H1 (cell line): ENCODE measurements at regions not wholly inside any gene's neighbourhood (a gene's known extent, or its start where the extent isn't known, plus 50 kb on each side); places are given as distances from the start of the nearest gene placed in this dataset.

ENCODE experiments used
- CTCF ChIA-PET: fragments of 300-600 bp; sonication (Branson Sonifier 250); formaldehyde crosslinking; loops from one replicate; lab custom pipeline; 2021; ENCODE audit not compliant: partially characterized antibody; lab: Charles Lee
- POLR2A ChIA-PET: fragments of 300-600 bp; sonication (Branson Sonifier 250); formaldehyde crosslinking; loops from one replicate; lab custom pipeline; 2021; ENCODE audit warnings: inconsistent platforms; ENCODE audit not compliant: partially characterized antibody; lab: Charles Lee
- DNase-seq, 2 experiments: peaks; one replicate each; pipeline versions ENCODE4 v3.0.0 to v3.0.0-alpha.2; 2010 to 2022; ENCODE audit warnings: low spot score in 2 of 2, low read depth in 1 of 2, mixed read lengths in 1 of 2
- FAIRE-seq: peaks from 2 replicates; lab custom pipeline; 2011; peaks lifted over from hg19 to GRCh38; lab: Jason Lieb, UNC
- H2AFZ ChIP-seq: 2 replicates; pipeline ENCODE4 v1.8.1; 2012; ENCODE audit warnings: low read length, inconsistent platforms
- H2AK5ac ChIP-seq: 2 replicates; pipeline ENCODE4 v1.6.1; 2013; ENCODE audit warnings: low read depth, low read length
- H2BK120ac ChIP-seq: replicated peaks from 2 replicates; pipeline ENCODE3; 2013; ENCODE audit warnings: low read depth, low read length, inconsistent platforms
- H2BK12ac ChIP-seq: 2 replicates; pipeline ENCODE4 v1.6.1; 2013; ENCODE audit warnings: low read depth, low read length
- H2BK15ac ChIP-seq: 2 replicates; pipeline ENCODE4 v1.6.1; 2013; ENCODE audit warnings: low read length
- H2BK20ac ChIP-seq: 2 replicates; pipeline ENCODE4 v1.6.1; 2013; ENCODE audit warnings: low read length
- H2BK5ac ChIP-seq: 2 replicates; pipeline ENCODE4 v1.6.1; 2013; ENCODE audit warnings: low read depth, low read length
- H3K14ac ChIP-seq: 2 replicates; pipeline ENCODE4 v1.6.1; 2013; ENCODE audit warnings: inconsistent platforms; ENCODE audit not compliant: insufficient read length
- H3K18ac ChIP-seq: 2 replicates; pipeline ENCODE4 v1.6.1; 2013; ENCODE audit warnings: low read length; ENCODE audit errors: extremely low read depth
- H3K23ac ChIP-seq: 2 replicates; pipeline ENCODE4 v1.6.1; 2013; ENCODE audit warnings: inconsistent platforms; ENCODE audit not compliant: insufficient read length
- H3K23me2 ChIP-seq: 2 replicates; pipeline ENCODE4 v1.6.1; 2013; ENCODE audit warnings: low read depth, low read length
- H3K27ac ChIP-seq: 2 replicates; pipeline ENCODE4 v1.6.1; 2011; ENCODE audit warnings: low read depth, low read length, inconsistent platforms
- H3K27me3 ChIP-seq, 4 experiments: replicated peaks in 1 of 4; 1 replicate in 1 of 4; 2 replicates in 3 of 4; pipeline versions ENCODE4 v1.6.1 to v1.8.1; 2011 to 2013; ENCODE audit warnings: low read length in 3 of 4, mild to moderate bottlenecking in 3 of 4, inconsistent platforms in 2 of 4, mixed read lengths in 2 of 4, moderate library complexity in 1 of 4; ENCODE audit not compliant: control insufficient read depth in 3 of 4, insufficient read depth in 3 of 4; ENCODE audit errors: extremely low read depth in 1 of 4
- H3K36me3 ChIP-seq, 4 experiments: 2 replicates each; pipeline versions ENCODE4 v1.6.1 to v1.8.1; 2011 to 2013; ENCODE audit warnings: mild to moderate bottlenecking in 4 of 4, low read length in 3 of 4, moderate library complexity in 2 of 4, control low read depth in 1 of 4, inconsistent platforms in 1 of 4; ENCODE audit not compliant: insufficient read depth in 4 of 4, control insufficient read depth in 2 of 4
- H3K4ac ChIP-seq: replicated peaks from 2 replicates; pipeline ENCODE3; 2013; ENCODE audit warnings: low read length, low read depth, mixed read lengths, inconsistent platforms; ENCODE audit not compliant: insufficient read length
- H3K4me1 ChIP-seq, 4 experiments: replicated peaks in 1 of 4; 1 replicate in 1 of 4; 2 replicates in 3 of 4; pipeline versions ENCODE4 v1.6.1 to v1.8.1; 2011 to 2013; ENCODE audit warnings: low read length in 3 of 4, inconsistent platforms in 2 of 4, mixed read lengths in 1 of 4; ENCODE audit not compliant: insufficient read depth in 4 of 4, control insufficient read depth in 3 of 4
- H3K4me2 ChIP-seq, 2 experiments: 2 replicates each; pipeline versions ENCODE4 v1.6.1 to v1.8.1; 2011 to 2013; ENCODE audit warnings: low read depth in 2 of 2, low read length in 2 of 2, control low read depth in 1 of 2, inconsistent platforms in 1 of 2, mild to moderate bottlenecking in 1 of 2; ENCODE audit not compliant: insufficient read depth in 1 of 2
- H3K4me3 ChIP-seq, 4 experiments: fragments of 200-600, 300-600 bp in 1 of 4; sonication (generic), shearing (Covaris generic), sonication (Bioruptor Twin) in 1 of 4; 2 replicates each; pipeline versions ENCODE4 v1.5.1 to v1.8.1; 2011 to 2016; ENCODE audit warnings: low read length in 4 of 4, low read depth in 3 of 4, control low read depth in 2 of 4, inconsistent platforms in 2 of 4, mild to moderate bottlenecking in 2 of 4, mixed read lengths in 1 of 4, moderate library complexity in 1 of 4; ENCODE audit not compliant: insufficient read depth in 2 of 4; ENCODE audit errors: extremely low read depth in 1 of 4
- H3K56ac ChIP-seq: replicated peaks from 2 replicates; pipeline ENCODE3; 2013; ENCODE audit warnings: low read depth, mild to moderate bottlenecking, mixed read lengths, low read length, inconsistent platforms; ENCODE audit not compliant: insufficient read length
- H3K79me1 ChIP-seq: 2 replicates; pipeline ENCODE4 v1.6.1; 2013; ENCODE audit warnings: low read depth, low read length, control low read depth
- H3K79me2 ChIP-seq, 2 experiments: 2 replicates each; pipeline versions ENCODE4 v1.6.1 to v1.8.1; 2012 to 2013; ENCODE audit warnings: low read length in 2 of 2, mild to moderate bottlenecking in 2 of 2, inconsistent platforms in 1 of 2; ENCODE audit not compliant: insufficient read depth in 2 of 2, control insufficient read depth in 1 of 2
- H3K9ac ChIP-seq, 4 experiments: replicated peaks in 1 of 4; 1 replicate in 1 of 4; 2 replicates in 3 of 4; pipeline versions ENCODE4 v1.6.1 to v1.8.1; 2011 to 2013; ENCODE audit warnings: low read depth in 3 of 4, low read length in 3 of 4, control low read depth in 2 of 4, mild to moderate bottlenecking in 2 of 4, moderate library complexity in 2 of 4, inconsistent platforms in 1 of 4; ENCODE audit errors: extremely low read depth in 1 of 4
- H3K9me3 ChIP-seq, 2 experiments: 2 replicates each; pipeline versions ENCODE4 v1.6.1 to v1.8.1; 2012 to 2013; ENCODE audit warnings: mild to moderate bottlenecking in 2 of 2, moderate library complexity in 2 of 2, control low read depth in 1 of 2, inconsistent platforms in 1 of 2, low read depth in 1 of 2, low read length in 1 of 2, mixed read lengths in 1 of 2; ENCODE audit not compliant: insufficient read depth in 2 of 2
- H4K20me1 ChIP-seq, 2 experiments: replicated peaks in 1 of 2; 2 replicates each; pipeline versions ENCODE3 to v1.8.1; 2011 to 2013; ENCODE audit warnings: inconsistent platforms in 2 of 2, low read length in 2 of 2, mild to moderate bottlenecking in 1 of 2; ENCODE audit not compliant: insufficient read depth in 2 of 2, control insufficient read depth in 1 of 2
- H4K5ac ChIP-seq: 2 replicates; pipeline ENCODE4 v1.6.1; 2013; ENCODE audit warnings: low read length, low read depth, mixed read lengths, inconsistent platforms; ENCODE audit not compliant: insufficient read length
- H4K8ac ChIP-seq: 2 replicates; pipeline ENCODE4 v1.8.0; 2013; ENCODE audit warnings: mild to moderate bottlenecking, moderate library complexity, low read length, inconsistent platforms; ENCODE audit not compliant: insufficient read depth; ENCODE audit errors: extremely low read depth
- H4K91ac ChIP-seq: replicated peaks from 2 replicates; pipeline ENCODE3; 2013; ENCODE audit warnings: low read length, mixed read lengths, inconsistent platforms; ENCODE audit not compliant: insufficient read length
- ASH2L ChIP-seq: fragments of 200-600, 300-600 bp; sonication (generic); IDR thresholded peaks from one replicate; pipeline ENCODE4 v1.7.1; 2017; ENCODE audit warnings: low read length
- CEBPB ChIP-seq: IDR thresholded peaks from 2 replicates; pipeline ENCODE4 v1.6.1; 2012; ENCODE audit warnings: low read depth, low read length
- EP300 ChIP-seq, 2 experiments: IDR thresholded peaks; 1 replicate in 1 of 2; 2 replicates in 1 of 2; pipeline ENCODE4 v1.6.1; 2011 to 2012; ENCODE audit warnings: low read depth in 2 of 2, low read length in 2 of 2, mild to moderate bottlenecking in 2 of 2, borderline replicate concordance in 1 of 2, inconsistent platforms in 1 of 2, moderate library complexity in 1 of 2
- EZH2 ChIP-seq: fragments of 200-600 bp; sonication (generic); IDR thresholded peaks from 2 replicates; pipeline ENCODE4 v1.7.1; 2012; ENCODE audit warnings: low read depth, mild to moderate bottlenecking, moderate library complexity, low read length, inconsistent platforms; ENCODE audit not compliant: severe bottlenecking
- GABPA ChIP-seq: IDR thresholded peaks from 2 replicates; pipeline ENCODE4 v1.6.1; 2011; ENCODE audit warnings: mild to moderate bottlenecking, low read length, moderate library complexity, borderline replicate concordance; ENCODE audit not compliant: insufficient read depth
- JUN ChIP-seq: IDR thresholded peaks from 2 replicates; pipeline ENCODE4 v1.6.1; 2011; ENCODE audit warnings: low read depth, mild to moderate bottlenecking, improper control_type of control experiment, low read length
- JUND ChIP-seq: IDR thresholded peaks from 2 replicates; pipeline ENCODE4 v1.6.1; 2011; ENCODE audit warnings: mild to moderate bottlenecking, improper control_type of control experiment, low read length
- POLR2AphosphoS5 ChIP-seq: IDR thresholded peaks from 2 replicates; pipeline ENCODE4 v1.6.1; 2011; ENCODE audit warnings: low read depth, low read length
- SP4 ChIP-seq: IDR thresholded peaks from 2 replicates; pipeline ENCODE4 v1.6.1; 2012; ENCODE audit warnings: low read length, inconsistent platforms
- TAF1 ChIP-seq: IDR thresholded peaks from 2 replicates; pipeline ENCODE4 v1.6.1; 2011; ENCODE audit warnings: mild to moderate bottlenecking, low read depth, low read length
- TAF7 ChIP-seq: optimal IDR thresholded peaks from 2 replicates; pipeline ENCODE3; 2011; ENCODE audit warnings: low read depth, mild to moderate bottlenecking, inconsistent platforms, low read length, moderate library complexity, borderline replicate concordance
- YY1 ChIP-seq: IDR thresholded peaks from 2 replicates; pipeline ENCODE4 v1.6.1; 2011; ENCODE audit warnings: low read depth, mild to moderate bottlenecking, low read length
- WGBS, 2 experiments: shearing (Covaris generic) in 1 of 2; methylation state at CpG; one replicate each; pipeline versions ENCODE4 v1.1.6 to v1.1.7; 2013 to 2015; ENCODE audit warnings: low lambda C conversion rate in 2 of 2, mixed read lengths in 2 of 2, inconsistent platforms in 1 of 2, low coverage in 1 of 2, missing lambda C conversion rate in 1 of 2; ENCODE audit not compliant: insufficient replicate concordance in 2 of 2, insufficient coverage in 1 of 2, insufficient read length in 1 of 2; ENCODE audit errors: extremely low coverage in 1 of 2, missing lambda C conversion rate in 1 of 2; 5-methylcytosine and 5-hydroxymethylcytosine counted together
- TF ChIP-seq, protein P1 (sequence below): IDR thresholded peaks from 2 replicates; pipeline ENCODE4 v1.6.1; 2011; ENCODE audit warnings: low read length, improper control_type of control experiment
- TF ChIP-seq, protein P2 (sequence below): IDR thresholded peaks from 2 replicates; pipeline ENCODE4 v1.6.1; 2012; ENCODE audit warnings: inconsistent platforms

DNA sequence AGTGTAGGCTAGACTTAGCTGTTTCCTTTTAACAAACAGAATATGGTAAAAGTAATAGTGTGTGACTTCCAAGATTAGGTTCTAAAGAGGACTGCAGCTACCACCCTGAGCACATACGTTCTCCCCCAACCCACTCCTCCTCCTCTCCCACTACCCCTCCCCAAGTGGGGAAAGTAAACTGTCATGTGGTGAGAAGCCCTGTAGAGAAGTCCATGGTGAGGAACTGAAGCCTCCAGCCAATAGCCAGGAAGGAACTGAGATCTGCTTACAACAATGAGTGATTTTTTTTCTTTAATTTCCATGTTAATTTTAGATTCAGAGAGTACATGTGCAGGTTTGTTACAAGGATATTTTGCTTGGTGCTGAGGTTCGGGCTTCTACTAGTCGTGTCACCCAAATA is 57.0 kb upstream of the EGLN3 start:
- no peak for DNase-seq
- TF ChIP-seq TAF1: no peak
- no peak for TF ChIP-seq EZH2
- TF ChIP-seq, protein P1, sequence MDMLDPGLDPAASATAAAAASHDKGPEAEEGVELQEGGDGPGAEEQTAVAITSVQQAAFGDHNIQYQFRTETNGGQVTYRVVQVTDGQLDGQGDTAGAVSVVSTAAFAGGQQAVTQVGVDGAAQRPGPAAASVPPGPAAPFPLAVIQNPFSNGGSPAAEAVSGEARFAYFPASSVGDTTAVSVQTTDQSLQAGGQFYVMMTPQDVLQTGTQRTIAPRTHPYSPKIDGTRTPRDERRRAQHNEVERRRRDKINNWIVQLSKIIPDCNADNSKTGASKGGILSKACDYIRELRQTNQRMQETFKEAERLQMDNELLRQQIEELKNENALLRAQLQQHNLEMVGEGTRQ: no peak
- no peak for TF ChIP-seq TAF7
- no peak for TF ChIP-seq ASH2L
- TF ChIP-seq YY1: no peak
- no peak for TF ChIP-seq SP4
- no peak for TF ChIP-seq JUN
- TF ChIP-seq, protein P2, sequence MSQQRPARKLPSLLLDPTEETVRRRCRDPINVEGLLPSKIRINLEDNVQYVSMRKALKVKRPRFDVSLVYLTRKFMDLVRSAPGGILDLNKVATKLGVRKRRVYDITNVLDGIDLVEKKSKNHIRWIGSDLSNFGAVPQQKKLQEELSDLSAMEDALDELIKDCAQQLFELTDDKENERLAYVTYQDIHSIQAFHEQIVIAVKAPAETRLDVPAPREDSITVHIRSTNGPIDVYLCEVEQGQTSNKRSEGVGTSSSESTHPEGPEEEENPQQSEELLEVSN: no peak
- no peak for TF ChIP-seq GABPA
- TF ChIP-seq POLR2AphosphoS5: no peak
- TF ChIP-seq CEBPB: no peak
- no peak for TF ChIP-seq JUND
- no peak for TF ChIP-seq EP300 (IDR thresholded peaks at IDR 0.05; ENCODE audit: borderline replicate concordance in 1 of 2, low read depth in 2 of 2, low read length in 2 of 2)

More for the DNA sequence above, 57.0 kb upstream of the EGLN3 start:
- Histone ChIP-seq H4K5ac (no peak overlapping the region), H2BK20ac (no peak overlapping the region), H3K27me3 (no peaks in the 10 kb centered on the region), H4K20me1 (no peaks in the 10 kb centered on the region), H3K23me2 (no peaks in the 10 kb centered on the region), H3K18ac (no peak overlapping the region), H3K9ac (no peak overlapping the region), H4K8ac (no peak overlapping the region), H2BK15ac (no peak overlapping the region), H3K4me3 (no peak overlapping the region), H3K79me2 (no peaks in the 10 kb centered on the region), H2BK120ac (no peak overlapping the region), H3K79me1 (no peaks in the 10 kb centered on the region), H3K4me1 (no peaks in the 10 kb centered on the region), H2AFZ (no peak overlapping the region), H3K14ac (no peak overlapping the region), H3K23ac (no peak overlapping the region), H2BK5ac (no peak overlapping the region), H4K91ac (no peak overlapping the region), H3K4ac (no peak overlapping the region), H3K56ac (no peak overlapping the region), H3K9me3 (no peaks in the 10 kb centered on the region), H3K27ac (no peak overlapping the region), H2AK5ac (no peak overlapping the region), H3K4me2 (no peak overlapping the region), H3K36me3 (no peaks in the 10 kb centered on the region), H2BK12ac (no peak overlapping the region)
- FAIRE-seq: no peak
- ChIA-PET CTCF (no interaction called here), POLR2A (no interaction called here)
- 93% methylated on average over 2 of the region's 3 CpGs; no CpG with 5 or more reads in 1 of the 2 experiments for WGBS, 2 experiments
